H1 (cell line): ENCODE measurements at regions not wholly inside any gene's neighbourhood (a gene's known extent, or its start where the extent isn't known, plus 50 kb on each side); places are given as distances from the start of the nearest gene placed in this dataset.

Experiments used
- ATF3 ChIP-seq: IDR thresholded peaks from 2 replicates; pipeline ENCODE4 v1.6.1; 2011; ENCODE audit warnings: low read depth, mild to moderate bottlenecking, low read length; ENCODE audit not compliant: insufficient read depth
- CTCF ChIP-seq, 3 experiments: IDR thresholded peaks; 1 replicate in 2 of 3; 2 replicates in 1 of 3; pipeline versions ENCODE4 v1.5.1 to v1.6.1; 2011; ENCODE audit warnings: low read length in 3 of 3, mild to moderate bottlenecking in 3 of 3, inconsistent platforms in 2 of 3, low read depth in 1 of 3, moderate library complexity in 1 of 3; ENCODE audit not compliant: insufficient read depth in 1 of 3; ENCODE audit errors: control extremely low read depth in 1 of 3
- EGR1 ChIP-seq: IDR thresholded peaks from 2 replicates; pipeline ENCODE4 v1.6.1; 2011; ENCODE audit warnings: low read depth, low read length, borderline replicate concordance
- EP300 ChIP-seq, 2 experiments: IDR thresholded peaks; 1 replicate in 1 of 2; 2 replicates in 1 of 2; pipeline ENCODE4 v1.6.1; 2011 to 2012; ENCODE audit warnings: low read depth in 2 of 2, low read length in 2 of 2, mild to moderate bottlenecking in 2 of 2, borderline replicate concordance in 1 of 2, inconsistent platforms in 1 of 2, moderate library complexity in 1 of 2
- JUND ChIP-seq: IDR thresholded peaks from 2 replicates; pipeline ENCODE4 v1.6.1; 2011; ENCODE audit warnings: mild to moderate bottlenecking, improper control_type of control experiment, low read length
- PHF8 ChIP-seq: fragments of 200-600 bp; sonication (generic); conservative IDR thresholded peaks from 2 replicates; pipeline ENCODE4 v1.7.1; 2012; ENCODE audit warnings: low read depth, mild to moderate bottlenecking, inconsistent platforms, low read length, moderate library complexity
- POLR2A ChIP-seq, 2 experiments: IDR thresholded peaks; 1 replicate in 1 of 2; 2 replicates in 1 of 2; pipeline ENCODE4 v1.6.1; 2011; ENCODE audit warnings: low read depth in 2 of 2, low read length in 2 of 2, mild to moderate bottlenecking in 2 of 2; ENCODE audit errors: control extremely low read depth in 1 of 2
- POLR2AphosphoS5 ChIP-seq: IDR thresholded peaks from 2 replicates; pipeline ENCODE4 v1.6.1; 2011; ENCODE audit warnings: low read depth, low read length
- RXRA ChIP-seq: IDR thresholded peaks from 2 replicates; pipeline ENCODE4 v1.6.1; 2011; ENCODE audit warnings: low read depth, mild to moderate bottlenecking, low read length, moderate library complexity; ENCODE audit not compliant: insufficient read depth
- TAF7 ChIP-seq: optimal IDR thresholded peaks from 2 replicates; pipeline ENCODE3; 2011; ENCODE audit warnings: low read depth, mild to moderate bottlenecking, inconsistent platforms, low read length, moderate library complexity, borderline replicate concordance
- YY1 ChIP-seq: IDR thresholded peaks from 2 replicates; pipeline ENCODE4 v1.6.1; 2011; ENCODE audit warnings: low read depth, mild to moderate bottlenecking, low read length

- TF ChIP-seq TAF7 (no peak), CTCF (IDR thresholded peaks at IDR 0.05; ENCODE audit: control extremely low read depth in 1 of 3, insufficient read depth in 1 of 3, low read depth in 1 of 3, low read length in 3 of 3) (no peak), JUND (no peak), RXRA (no peak), POLR2A (IDR thresholded peaks at IDR 0.05; ENCODE audit: control extremely low read depth in 1 of 2, low read depth in 2 of 2, low read length in 2 of 2) (no peak), YY1 (no peak), POLR2AphosphoS5 (no peak), PHF8 (no peak), ATF3 (no peak), EGR1 (no peak), EP300 (IDR thresholded peaks at IDR 0.05; ENCODE audit: borderline replicate concordance in 1 of 2, low read depth in 2 of 2, low read length in 2 of 2) (no peak)
These were observed 112.5 kb downstream of the CCER1 start for GRCh38 chr12:90842477-90842876.
